Right renal pelvis (tissue), 4 donors: ENCODE measurements at regions not wholly inside any gene's neighbourhood (a gene's known extent, or its start where the extent isn't known, plus 50 kb on each side); places are given as distances from the start of the nearest gene placed in this dataset.

Experiments
- DNase-seq, 4 donors: peaks; one replicate each; pipeline ENCODE4 v3.0.0-alpha.2; 2013; ENCODE audit warnings: low read depth in 4 of 4, low spot score in 3 of 4, missing footprints in 1 of 4

DNA sequence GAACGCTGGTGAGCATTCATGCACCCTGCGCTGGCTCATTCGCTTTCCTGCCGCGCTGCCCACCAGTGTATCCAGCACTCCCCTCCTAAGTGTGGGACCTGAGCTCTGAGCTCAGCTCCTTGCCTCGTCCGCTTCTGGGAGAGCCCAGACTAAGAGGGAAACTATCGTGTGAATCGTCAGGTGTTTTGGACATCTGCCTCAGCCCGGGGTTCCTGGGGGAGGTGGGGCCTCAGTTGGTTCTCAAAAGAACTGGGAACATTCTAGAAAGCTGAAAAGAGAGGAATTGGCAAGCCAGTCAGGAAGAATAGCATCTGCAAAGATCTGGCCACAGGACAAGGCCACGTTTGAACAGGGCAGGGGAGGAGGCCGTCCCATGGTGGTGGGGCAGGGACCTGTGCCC is 205.4 kb upstream of the CIBAR2 start:
- no peak for DNase-seq

DNA sequence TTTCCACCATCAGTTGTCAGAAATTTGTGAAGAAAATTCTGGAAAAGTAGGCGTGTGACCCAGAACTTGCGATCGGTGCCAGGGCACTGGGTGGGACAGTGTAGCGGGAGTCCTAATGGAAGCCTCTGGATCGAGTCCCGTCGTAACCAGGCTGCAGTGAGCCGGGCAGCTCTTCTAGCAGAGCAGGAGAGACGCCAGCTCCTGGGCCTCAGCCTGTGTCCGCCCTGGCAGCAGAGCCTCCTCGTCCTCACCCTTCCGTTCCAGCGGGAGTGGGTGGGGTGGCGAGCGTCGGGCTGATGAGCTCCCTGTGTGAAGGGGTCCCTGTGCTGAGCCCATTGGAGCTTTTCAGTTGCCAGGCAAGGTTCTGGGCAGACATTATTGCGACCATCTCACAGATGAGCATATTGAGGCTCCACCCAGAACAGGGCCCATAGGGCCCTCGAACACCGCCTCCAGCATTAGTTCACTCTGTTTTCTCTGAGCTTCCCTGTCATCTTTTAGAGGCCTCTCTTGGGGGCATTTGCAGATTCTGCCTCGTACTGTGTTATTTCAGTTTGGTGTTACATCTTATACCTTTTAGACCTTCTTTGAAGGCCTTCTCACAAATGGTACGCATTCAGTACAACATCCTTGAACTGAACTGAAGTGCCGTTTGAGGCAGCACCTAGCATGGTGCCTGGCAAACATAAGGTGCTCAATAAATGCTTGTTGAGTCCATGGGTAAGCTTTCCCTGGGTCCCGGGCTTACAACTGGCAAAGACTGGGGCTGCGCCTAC is 207.1 kb upstream of the CIBAR2 start:
- DNase-seq, result no peak

DNA sequence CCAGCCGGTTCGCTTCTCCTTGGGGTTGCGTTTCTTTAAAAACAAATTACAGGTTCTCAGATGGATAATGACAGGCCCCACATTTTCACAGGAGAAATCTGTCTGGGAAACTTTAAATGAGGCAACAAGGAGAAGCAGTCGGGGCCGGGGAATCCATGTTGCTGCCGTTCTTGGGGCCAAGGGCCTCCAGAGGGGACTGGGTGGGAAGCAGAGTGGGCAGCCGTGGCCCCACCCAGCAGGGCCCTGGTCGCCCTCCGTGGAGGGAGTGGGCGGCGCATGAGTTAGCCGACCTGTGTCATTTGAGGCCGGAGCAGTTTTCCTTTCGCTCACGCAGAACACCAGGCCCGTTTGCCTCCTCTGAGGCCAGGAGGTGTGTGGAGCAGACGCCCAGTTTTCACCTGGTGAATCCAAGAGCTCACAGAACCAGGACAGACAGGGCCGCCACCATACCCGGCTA is 207.7 kb upstream of the CIBAR2 start:
- no peak for DNase-seq

DNA sequence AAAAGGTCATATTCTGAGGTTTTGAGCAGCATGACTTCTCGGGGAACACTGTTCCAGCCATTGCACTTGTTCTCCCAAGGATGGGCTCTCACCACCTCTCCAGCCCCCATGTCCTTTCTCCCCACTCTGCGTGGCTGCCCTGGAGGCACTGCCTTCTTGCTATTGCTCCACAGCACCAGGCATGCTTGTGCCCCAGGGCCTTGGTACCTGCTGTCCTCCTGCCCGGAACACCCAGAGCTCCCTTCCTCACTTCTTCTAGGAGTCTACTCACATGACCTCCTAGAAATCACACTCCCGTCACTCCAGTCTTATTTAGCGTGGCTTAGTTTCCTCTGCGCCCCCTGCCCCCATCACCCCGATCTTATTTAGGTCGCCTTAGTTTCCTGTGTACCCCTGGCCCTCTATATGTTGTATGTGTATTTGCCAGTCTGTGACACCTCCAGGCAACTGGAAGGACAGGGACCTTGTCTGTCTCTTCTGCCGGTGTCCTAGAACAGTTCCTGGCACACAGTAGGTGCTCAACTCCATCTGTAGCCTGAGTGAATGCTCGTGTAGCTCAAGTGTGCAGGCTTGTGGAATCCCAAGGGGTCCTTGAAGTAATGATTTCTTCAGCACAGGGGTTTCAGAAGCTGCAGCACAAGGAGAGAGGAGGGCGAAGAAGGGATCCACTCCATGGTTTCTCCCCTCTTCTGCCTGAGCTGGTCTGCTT is 208.6 kb upstream of the CIBAR2 start:
- DNase-seq, result no peak

DNA sequence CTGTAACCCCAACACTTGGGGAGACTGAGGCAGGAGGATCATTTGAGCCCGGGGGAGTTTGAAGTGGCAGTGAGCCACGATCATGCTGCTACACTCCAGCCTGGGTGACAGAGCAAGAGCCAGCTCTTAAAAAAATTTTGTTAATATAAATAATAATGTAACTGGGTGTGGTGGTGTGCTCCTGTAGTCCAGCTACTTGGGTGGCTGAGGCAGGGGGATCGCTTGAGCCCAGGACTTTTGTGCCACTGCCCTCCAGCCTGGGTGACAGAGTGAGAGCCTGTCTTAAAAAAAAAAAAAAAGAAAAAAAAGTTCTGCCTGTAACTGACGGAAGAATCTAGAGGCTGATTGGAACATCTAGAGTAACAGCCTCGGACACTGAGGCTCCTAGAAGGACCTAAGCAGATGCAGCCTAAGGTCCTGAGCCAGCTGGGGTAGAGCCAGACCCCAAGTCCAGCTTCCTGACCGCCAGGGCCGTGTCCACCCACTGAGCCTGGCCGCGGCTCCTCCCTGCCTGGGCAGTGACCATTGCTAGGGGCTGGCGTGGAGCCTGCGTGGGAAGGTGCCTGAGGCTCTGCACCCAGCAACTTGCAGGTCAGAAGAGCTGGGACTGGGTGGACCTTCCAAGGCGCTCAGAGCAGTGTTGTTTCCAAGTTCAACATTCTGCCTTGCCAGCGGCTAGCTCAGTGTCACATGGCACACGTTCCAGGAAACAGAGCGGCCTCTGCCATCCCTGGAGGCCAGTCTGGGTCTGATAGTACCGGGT is 209.4 kb upstream of the CIBAR2 start:
- no peak for DNase-seq

DNA sequence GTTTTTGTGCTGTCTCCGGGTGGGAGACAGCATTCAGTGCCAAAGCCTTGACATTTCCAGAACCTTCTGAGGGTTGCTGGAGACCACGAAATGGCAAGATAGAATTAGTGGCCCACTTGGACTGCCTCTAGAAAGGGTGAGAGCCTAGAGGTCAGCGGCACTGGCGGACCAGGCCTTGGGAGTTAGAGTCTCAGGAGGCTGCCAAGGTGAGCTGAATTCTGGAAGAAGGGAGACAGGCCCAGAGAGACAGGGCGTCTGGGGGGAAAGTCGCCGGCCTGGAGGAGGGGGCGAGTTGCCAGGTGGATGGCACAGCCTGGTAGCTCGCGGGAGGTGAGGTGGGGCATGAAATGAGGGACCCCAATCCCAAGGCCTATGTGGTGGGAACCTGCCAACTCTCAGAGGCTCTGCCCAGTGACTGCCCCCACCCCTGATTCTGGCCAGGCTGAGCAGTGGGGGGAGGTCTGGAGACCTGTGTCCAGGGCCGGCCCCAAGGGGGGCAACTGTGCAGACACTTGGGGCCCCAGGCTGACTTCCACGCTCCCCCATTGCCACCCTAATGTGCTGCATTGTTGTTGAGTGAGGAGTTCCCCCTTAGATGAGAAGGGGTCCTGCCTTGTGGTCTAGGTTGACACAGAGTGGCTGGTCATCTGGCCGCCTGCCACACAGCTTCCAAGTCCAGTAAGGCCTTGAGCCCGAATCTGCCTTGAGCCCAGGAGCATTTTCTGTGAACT is 211.1 kb upstream of the CIBAR2 start:
- no peak for DNase-seq

DNA sequence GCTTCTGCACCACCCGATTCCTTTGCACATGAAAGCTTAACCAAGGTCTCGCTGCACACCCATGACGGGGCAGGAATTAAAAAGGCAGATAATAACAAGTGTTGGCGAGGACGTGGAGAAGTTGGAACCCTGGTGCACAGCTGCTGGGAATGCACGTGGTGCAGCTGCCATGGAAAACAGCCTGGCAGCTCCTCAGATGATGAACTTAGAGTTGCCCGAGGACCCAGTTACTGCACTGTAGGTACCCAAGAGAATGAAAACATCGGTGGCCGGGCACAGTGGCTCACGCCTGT is 211.6 kb upstream of the CIBAR2 start:
- DNase-seq, result no peak

DNA sequence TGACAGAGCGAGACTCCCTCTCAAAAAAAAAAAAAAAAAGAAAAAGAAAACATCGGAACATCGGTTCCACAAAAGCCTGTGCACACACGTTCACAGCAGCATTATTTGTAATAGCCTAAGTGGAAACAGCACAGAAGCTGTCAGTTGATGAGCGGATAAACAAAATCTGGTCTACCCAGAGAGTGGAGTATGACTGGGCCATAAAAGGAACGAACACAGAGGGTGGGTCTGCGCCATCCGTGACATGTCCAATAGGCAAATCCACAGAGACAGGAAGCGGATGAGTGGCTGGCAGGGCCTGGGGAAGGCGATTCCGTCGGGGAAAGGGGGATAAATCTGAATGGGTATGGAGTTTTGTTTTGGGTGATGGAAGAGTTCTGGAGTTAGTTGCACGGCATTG is 212.2 kb upstream of the CIBAR2 start:
- DNase-seq, result no peak

DNA sequence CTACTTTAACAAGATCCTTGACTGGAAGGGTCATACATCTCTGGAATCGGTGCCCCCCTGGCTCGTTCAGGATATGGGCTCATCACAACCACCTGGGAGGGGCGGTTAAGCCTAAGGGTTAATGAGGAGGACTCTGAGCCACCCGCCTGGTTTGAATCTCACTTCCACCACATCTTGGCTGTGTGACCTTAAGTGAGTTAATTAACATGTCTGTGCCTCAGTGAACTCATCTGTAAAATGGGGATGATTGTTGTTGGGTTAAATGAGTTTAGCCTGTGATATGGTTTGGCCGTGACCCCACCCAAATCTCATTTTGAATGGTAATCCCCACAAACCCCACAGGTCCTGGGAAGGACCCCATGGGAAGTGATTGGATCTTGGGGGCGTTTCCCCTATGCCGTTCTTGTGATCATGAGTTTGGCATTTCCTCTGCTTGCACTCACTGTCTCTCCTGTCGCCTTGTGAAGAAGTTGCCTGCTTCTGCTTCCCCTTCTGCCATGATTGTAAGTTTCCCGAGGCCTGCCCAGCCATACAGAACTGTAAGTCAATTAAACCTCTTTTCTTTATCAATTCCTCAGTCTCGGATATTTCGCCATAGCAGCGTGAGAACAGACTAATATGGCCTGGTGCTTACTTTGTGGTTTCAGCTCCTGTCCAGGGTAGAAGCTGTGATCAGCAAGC is 214.0 kb upstream of the CIBAR2 start:
- no peak for DNase-seq

DNA sequence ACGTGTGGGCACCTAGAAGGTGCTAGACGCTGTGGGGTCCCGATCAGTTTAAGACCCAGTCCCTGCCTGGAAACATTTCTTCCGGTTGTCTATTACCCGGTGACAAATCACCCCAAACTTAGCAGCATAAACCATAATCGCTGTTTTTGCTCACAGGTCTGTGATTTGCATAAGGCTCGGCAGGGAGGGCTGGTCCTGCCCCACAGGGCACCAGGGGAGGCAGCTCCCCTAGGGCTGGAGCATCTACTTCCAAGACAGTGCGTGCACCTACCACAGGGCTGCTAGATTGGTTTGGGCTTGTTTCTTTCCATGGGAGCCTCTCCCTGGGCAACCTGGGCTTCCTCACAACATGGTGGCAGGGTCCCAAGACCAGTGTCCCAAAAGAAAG is 214.5 kb upstream of the CIBAR2 start:
- no peak for DNase-seq

DNA sequence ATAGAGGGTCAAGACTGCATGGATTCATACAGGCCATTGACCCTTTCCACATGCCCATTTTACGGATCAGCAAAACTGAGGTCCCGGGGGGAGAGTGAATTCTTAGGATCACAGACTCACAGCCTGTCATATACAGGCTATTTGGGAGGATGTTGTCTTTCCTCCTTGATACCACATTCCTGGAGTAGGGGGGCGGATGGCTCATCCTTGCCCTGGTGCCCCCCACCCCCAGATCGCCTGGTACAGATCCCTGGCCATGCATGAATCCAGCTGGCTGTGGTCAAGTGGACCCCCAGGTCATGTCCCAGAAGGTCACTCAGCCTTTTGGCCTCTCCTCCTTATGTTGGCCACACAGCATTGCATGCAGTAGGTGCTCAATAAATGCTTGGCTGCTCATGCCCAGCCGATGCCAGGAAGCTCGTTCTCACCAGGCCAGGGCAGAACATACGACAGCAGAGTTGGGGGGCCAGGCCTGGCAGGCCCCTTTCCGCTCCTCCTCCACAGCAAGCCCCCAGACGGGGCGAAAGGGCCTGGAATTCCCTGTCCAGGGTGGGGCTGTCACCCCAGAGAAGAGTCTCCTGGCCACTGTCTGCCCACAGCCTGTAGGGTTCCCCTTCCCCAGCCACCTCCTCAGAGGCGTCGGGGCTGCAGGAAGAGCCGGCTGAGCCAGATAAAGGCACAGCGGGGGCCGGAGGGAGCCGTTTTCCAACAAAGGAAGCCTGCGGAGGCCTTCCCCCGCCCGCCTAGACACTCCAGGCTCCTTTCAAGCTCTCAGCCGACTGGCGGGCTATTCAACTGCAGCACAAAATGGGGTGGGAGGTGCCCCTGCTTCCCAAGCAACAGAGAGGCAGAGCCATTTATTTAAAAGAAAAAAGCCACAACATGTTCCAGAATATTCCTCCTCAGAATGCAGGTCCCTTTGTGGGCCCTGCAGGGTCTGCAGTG is 215.7 kb upstream of the CIBAR2 start:
- DNase-seq, result no peak

DNA sequence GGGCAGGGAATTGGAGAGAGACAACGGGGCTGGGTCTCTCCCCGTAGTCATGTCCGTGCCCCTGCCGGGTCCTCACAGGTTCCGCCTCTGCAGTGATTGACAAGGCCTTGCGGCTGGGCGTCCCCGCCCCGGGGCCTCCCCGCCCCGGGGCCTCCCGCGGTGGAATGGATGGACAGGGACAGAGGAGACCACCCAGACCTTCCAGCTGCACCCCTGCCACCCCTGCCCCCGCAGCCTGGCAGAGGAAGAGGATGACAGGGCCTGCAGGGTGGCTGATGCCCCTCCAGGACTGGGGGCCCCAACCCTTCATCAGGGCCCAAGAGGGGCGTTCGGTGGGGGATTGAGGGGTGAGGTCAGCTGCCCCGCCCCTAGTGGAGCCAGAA is 216.4 kb upstream of the CIBAR2 start:
- no peak for DNase-seq

DNA sequence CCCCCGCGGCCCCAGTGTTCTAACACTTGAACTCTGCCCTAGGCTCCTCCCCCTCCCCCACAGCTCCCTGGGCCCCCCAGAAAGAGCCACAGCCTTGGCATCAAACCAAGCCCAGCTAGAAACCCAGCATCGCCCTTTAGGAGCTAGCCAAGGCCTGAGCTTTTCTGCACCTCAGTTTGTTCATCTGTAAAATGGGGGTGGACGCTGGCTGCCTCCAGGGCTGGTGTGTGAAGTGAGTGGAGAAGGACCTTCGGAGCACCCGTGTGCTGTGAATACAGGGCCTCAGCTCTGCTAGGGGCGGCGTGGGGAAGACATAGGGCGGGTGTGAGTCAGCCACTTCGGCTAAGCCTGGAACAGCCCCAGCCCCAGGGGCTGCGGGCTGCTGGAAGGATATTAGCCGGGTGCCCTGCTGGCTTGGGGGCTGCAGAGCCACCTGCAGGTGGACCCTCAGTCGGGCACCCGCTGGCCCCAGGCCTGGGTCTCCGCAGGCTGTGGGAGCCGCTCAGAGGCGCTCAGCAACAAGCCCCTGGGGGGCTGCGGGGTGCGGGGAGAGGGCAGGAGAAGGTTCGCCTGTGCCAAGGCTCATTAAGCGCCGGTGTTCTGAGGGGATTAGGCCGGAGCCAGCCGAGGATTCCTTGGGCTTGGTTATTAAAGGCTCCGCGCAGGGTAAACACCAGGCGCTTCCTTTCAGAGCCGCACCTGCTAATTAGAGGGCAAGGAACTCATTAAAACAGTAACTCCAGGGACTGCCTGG is 217.0 kb upstream of the CIBAR2 start:
- no peak for DNase-seq

DNA sequence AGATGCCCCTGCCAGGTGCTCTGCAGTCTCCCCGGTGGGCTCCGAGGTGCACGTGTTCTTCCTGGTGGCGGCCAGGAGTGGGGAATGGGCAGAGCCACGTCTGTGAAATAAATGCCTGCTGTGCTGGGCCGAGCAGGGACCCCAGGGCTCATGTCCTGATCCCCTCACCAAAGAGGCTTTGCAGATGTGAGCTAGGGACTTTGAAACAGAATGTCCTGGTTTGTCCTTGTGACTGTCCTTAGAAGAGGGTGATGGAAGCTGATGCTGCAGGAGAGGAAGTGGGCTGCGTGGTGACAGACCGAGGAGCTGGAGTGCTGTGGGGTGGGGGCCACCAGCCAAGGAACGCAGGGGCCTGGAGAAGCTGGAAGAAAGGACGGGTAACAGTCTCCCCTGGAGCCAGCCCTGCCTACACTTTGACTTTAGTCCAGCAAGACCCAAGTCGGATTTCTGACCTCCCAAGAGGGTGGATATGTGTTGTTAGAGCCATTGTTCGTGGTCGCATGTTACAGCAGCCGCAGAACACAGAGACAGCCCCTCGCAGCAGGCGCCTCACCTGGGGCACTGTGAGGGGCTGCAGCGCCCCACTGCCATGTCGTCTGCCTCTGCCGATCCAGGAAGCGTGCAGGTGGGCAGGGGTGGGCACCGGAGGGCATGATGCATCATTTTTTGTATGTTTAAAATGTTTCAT is 217.9 kb upstream of the CIBAR2 start:
- DNase-seq, result no peak

DNA sequence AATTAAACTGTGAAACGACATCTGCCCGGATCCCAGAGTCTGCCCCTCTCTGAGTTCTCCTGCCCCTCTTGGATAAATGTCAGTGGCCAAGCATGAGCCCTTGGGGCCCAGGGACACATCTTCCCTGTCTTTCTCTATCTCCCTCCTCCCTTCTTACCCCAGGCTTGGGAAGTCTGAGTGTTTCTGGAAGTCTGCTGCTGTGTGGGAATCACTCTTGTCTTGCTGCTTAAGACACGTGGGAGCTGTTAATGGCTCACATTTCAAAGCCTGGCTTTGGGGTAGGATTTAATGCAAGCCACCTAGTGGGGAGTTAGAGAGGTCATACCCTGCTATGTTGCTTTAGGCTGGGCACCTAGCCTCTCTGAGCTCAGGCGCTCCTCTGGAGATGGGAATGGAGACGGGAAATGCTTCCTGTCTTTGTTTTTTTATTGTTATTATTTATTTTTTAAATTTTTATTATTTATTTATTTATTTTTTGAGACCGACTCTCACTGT is 218.5 kb upstream of the CIBAR2 start:
- DNase-seq, result no peak

DNA sequence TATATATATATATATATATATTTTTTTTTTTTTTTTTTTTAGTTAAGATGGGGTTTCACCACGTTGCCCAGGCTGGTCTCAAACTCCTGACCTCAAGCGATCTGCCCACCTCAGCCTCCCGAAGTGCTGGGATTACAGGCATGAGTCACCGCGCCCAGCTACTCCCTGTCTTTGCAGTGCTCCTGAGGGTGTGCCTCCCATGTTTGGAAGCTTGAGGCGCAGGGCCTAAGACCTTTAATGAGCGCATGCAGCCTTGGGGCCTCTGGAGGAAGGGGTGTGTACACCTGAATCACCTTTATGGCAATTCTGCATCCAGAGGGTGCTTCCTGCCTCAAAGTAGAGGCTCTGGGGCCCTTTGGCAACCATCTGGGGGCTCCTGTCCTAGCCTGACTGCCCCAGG is 219.4 kb upstream of the CIBAR2 start:
- DNase-seq, result no peak

DNA sequence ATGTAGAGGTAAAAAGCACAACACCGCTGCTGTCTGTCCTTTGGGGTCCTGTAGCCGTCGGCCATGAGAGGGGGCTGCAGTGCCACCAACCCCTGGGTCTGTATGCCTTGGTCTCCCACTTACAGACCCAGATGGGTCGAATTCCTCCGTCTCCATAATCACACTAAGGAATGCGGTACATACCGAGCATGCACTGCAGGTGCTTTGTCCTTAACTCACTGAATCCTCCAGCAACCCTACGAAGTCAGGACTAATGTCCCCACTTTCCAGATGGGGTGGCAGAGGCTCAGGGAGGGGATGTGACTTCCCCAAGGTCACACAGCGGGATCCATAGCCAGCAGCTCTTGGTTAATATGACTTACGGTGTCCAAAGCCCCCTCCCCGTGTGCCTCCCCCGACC is 219.9 kb upstream of the CIBAR2 start:
- no peak for DNase-seq

DNA sequence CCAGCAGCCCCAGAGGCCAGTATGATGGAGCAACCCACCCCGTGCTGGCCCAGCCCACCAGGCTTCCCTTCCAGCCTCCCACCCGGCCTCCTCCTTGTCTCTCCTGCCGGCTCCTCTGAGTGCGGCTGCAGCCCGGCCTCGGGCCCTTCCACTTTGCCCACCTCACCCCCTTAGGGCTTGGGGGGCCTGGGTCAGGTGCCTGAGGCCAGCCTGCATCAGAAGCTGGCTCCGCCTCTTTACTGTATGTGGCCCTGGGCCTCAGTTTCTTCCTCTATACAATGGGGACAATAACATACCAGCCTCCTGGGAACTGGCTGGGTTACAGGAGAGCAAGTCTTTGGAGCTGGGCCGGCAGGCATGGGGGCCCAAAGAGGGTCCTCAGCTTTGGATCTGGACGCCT is 221.1 kb upstream of the CIBAR2 start:
- DNase-seq, result no peak
